ENCODE measurements at regions not wholly inside any gene's neighbourhood (a gene's known extent, or its start where the extent isn't known, plus 50 kb on each side); places are given as distances from the start of the nearest gene placed in this dataset.

DNA sequence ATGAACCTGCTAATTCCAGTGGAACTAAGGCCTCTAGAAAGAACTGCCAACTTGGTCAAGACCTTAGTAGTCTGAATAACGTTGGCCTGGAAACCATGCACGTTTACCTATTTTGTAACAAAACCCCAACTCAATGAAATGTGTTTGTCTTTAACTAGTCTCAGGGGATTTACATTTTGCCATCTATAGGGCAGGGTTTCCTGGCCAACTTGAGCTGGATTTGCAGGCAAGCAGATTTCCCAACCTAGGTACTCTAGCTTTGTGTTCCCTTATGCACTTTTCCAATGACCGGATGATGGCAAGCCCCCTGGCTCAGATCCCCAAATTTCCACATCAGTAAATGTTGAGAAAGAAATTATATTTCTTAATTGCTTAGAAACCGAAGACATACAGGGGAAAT, 114.5 kb downstream of the IRS2 start (continued):
- no peak for TF ChIP-seq CTCF (IDR thresholded peaks at IDR 0.05 in 2 of 3, conservative IDR thresholded peaks at IDR 0.05 in 1 of 3; ENCODE audit: borderline replicate concordance in 1 of 3, insufficient read depth in 1 of 3, low read depth in 2 of 3, low read length in 2 of 3)

DNA sequence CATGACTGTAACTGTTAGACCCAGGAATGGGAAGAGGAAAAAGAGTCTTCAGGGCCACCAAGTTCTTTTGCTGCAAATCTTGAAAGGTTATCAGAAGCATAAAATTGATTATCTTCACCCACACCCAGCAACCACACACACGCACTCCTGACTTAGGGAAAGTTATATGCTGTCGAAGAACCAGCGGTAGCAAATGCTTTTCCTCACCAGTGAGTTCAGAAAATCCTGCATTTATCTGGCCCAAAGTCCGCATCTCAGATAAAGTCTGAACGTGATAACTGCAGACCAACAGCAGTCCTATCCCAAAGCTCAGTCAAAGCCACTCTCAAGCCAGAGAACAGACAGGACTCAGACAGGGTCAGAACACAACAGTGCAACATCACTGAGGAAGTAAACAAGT, 115.6 kb downstream of the IRS2 start:
- no peaks in the 10 kb centered on the region for H4K20me1 ChIP-seq (ENCODE audit: insufficient read depth)
- H3K36me3 ChIP-seq (ENCODE audit: control insufficient read depth in 1 of 2, insufficient read depth in 2 of 2, low read length in 2 of 2), result no peaks in the 10 kb centered on the region
- BruUV-seq (replicated peaks), result no TSS peak
- H3K4me1 ChIP-seq (ENCODE audit: control insufficient read depth in 1 of 2, insufficient read depth in 2 of 2, low read length in 2 of 2), result peaks cover 0 to 2% of the 10 kb centered on the region in 2 experiments; a peak in 1 of 4 replicates
- H3K4me3 ChIP-seq (replicated peaks in 1 of 2; ENCODE audit: low read depth in 1 of 2, low read length in 2 of 2), result no peak overlapping the region
- DNase-seq (ENCODE audit: low read depth, low spot score) (no peak), ATAC-seq (no peak)
- H3K27ac ChIP-seq (ENCODE audit: low read depth, low read length), result no peak overlapping the region
- CTCF ChIA-PET, result no interaction called here
- no peaks in the 10 kb centered on the region for H3K9me3 ChIP-seq (ENCODE audit: control insufficient read depth in 1 of 2, insufficient read depth in 1 of 2, low read depth in 1 of 2, low read length in 2 of 2)
- H3K79me2 ChIP-seq (ENCODE audit: insufficient read depth, low read length), result no peaks in the 10 kb centered on the region
- H3K4me2 ChIP-seq (ENCODE audit: low read length), result no peak overlapping the region
- H3K9me2 ChIP-seq (ENCODE audit: insufficient read depth), result no peaks in the 10 kb centered on the region
- POLR2A ChIA-PET, result no interaction called here
- no peaks in the 10 kb centered on the region for H3K27me3 ChIP-seq (ENCODE audit: insufficient read depth, low read length)
- no peak overlapping the region for H3K9ac ChIP-seq (ENCODE audit: low read length)
- no peak overlapping the region for H2AFZ ChIP-seq (ENCODE audit: low read depth, low read length, poor library complexity, severe bottlenecking)
- RAD21 ChIA-PET (ENCODE audit: low non-redundant PET in 1 of 2, low total read pairs in 2 of 2, uncharacterized antibody in 2 of 2, unreplicated experiment in 2 of 2), result no interaction called here
- TF ChIP-seq POLR2A (IDR thresholded peaks at IDR 0.05; ENCODE audit: borderline replicate concordance, extremely low read depth, insufficient read depth, insufficient read length) (no peak), CBX3 (IDR thresholded peaks at IDR 0.05; ENCODE audit: low read depth) (no peak), CTCF (IDR thresholded peaks at IDR 0.05 in 2 of 3, conservative IDR thresholded peaks at IDR 0.05 in 1 of 3; ENCODE audit: borderline replicate concordance in 1 of 3, insufficient read depth in 1 of 3, low read depth in 2 of 3, low read length in 2 of 3) (no peak), YY1 (IDR thresholded peaks at IDR 0.05; ENCODE audit: extremely low read depth, insufficient replicate concordance, low read depth, low read length) (no peak), EZH2 (IDR thresholded peaks at IDR 0.05) (no peak), ELF1 (IDR thresholded peaks at IDR 0.05; ENCODE audit: borderline replicate concordance, low read depth) (no peak), ZNF274 (IDR thresholded peaks at IDR 0.05; ENCODE audit: low read depth, low read length) (no peak)
- TF ChIP-seq, protein P1, sequence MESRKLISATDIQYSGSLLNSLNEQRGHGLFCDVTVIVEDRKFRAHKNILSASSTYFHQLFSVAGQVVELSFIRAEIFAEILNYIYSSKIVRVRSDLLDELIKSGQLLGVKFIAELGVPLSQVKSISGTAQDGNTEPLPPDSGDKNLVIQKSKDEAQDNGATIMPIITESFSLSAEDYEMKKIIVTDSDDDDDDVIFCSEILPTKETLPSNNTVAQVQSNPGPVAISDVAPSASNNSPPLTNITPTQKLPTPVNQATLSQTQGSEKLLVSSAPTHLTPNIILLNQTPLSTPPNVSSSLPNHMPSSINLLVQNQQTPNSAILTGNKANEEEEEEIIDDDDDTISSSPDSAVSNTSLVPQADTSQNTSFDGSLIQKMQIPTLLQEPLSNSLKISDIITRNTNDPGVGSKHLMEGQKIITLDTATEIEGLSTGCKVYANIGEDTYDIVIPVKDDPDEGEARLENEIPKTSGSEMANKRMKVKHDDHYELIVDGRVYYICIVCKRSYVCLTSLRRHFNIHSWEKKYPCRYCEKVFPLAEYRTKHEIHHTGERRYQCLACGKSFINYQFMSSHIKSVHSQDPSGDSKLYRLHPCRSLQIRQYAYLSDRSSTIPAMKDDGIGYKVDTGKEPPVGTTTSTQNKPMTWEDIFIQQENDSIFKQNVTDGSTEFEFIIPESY (IDR thresholded peaks at IDR 0.05; ENCODE audit: extremely low read depth, insufficient replicate concordance, low read length), result no peak
- intact Hi-C loops (cut with micrococcal nuclease), result no loop called here

Measured in HCT116 (cell line).